ENCODE measurements at regions not wholly inside any gene's neighbourhood (a gene's known extent, or its start where the extent isn't known, plus 50 kb on each side); places are given as distances from the start of the nearest gene placed in this dataset.

DNA sequence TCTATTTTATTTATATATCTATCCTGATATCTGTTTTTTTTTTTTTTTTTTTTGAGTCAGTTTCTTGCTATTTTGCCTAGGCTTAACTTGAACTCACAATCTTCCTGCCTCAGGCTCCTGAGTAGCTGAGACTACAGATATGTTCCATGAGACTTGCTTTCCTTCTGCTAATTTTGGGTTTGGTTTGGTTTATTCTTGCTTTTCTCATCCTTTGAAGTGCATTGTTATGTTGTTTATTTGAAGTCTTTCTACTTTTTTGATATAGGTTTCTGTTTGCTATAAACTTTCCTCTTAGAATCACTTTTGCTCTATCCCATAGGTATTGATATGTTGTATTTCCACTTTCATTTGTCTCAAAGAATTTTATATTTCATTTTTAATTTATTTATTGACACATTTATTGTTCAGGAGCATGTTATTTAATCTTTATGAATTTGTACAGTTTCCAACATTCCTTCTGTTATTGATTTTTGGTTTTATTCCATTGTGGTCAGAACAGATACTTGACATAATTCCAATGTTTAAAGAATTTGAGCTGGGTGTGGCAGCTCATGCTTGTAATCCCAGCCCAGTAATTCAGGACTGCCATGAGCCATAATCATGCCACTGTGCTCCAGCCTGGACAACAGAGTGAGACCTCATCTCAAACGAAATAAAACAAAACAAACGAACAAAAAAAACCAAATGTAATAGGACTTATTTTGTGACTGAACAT is 62.3 kb upstream of the PLSCR4 start:
- DNase-seq: no peak
- no peak overlapping the region for H2BK15ac ChIP-seq (ENCODE audit: low read depth, low read length)
- no peak overlapping the region for H2BK12ac ChIP-seq (ENCODE audit: insufficient read length, low read depth, low read length)
- no CpG with 5 or more reads among the region's 2 CpGs for WGBS (ENCODE audit: extremely low coverage, insufficient read length, low lambda C conversion rate)
- no peak overlapping the region for H3K4me2 ChIP-seq (ENCODE audit: insufficient read depth, insufficient read length, low read length)
- H3K27me3 Mint-ChIP-seq (ENCODE audit: low read depth): no peaks in the 10 kb centered on the region
- H3K4ac ChIP-seq (ENCODE audit: low read depth, low read length): no peak overlapping the region
- H3K56ac ChIP-seq (ENCODE audit: insufficient read length, low read depth, low read length): no peak overlapping the region
- no peak overlapping the region for H2AK5ac ChIP-seq (ENCODE audit: insufficient read length, low read length)
- H3K14ac ChIP-seq (ENCODE audit: insufficient read depth, low read length): no peak overlapping the region
- H4K5ac ChIP-seq (ENCODE audit: insufficient read length, low read depth, low read length): no peak overlapping the region
- H3K36me3 Mint-ChIP-seq (ENCODE audit: insufficient read depth in 1 of 3, low read depth in 3 of 3): peaks cover 0 to 10% (median 7%) of the 10 kb centered on the region in 3 experiments; a peak in 5 of 7 replicates
- peaks cover 0 to 5% of the 10 kb centered on the region in 2 experiments; a peak in 2 of 4 replicates for H3K4me1 Mint-ChIP-seq
- H3K23me2 ChIP-seq (ENCODE audit: insufficient read length, low read depth, low read length, poor library complexity, severe bottlenecking): no peaks in the 10 kb centered on the region
- no peaks in the 10 kb centered on the region for H3K79me2 ChIP-seq (ENCODE audit: insufficient read depth, low read length)
- H3K18ac ChIP-seq (ENCODE audit: insufficient read length, low read depth, low read length): no peak overlapping the region
- H2BK20ac ChIP-seq (ENCODE audit: low read depth, low read length, poor library complexity, severe bottlenecking): no peak overlapping the region
- no peaks in the 10 kb centered on the region for H4K20me1 ChIP-seq (ENCODE audit: control insufficient read depth, insufficient read depth, insufficient read length)
- no peaks in the 10 kb centered on the region for H3K79me1 ChIP-seq (ENCODE audit: insufficient read depth, low read depth, low read length, poor library complexity, severe bottlenecking)
- H4K91ac ChIP-seq (ENCODE audit: insufficient read length, low read depth, low read length): no peak overlapping the region
- no peak overlapping the region for H3K4me3 Mint-ChIP-seq
- peaks cover 0 to 8% of the 10 kb centered on the region in 2 experiments; a peak in 2 of 5 replicates for H3K9me3 Mint-ChIP-seq
- H2BK120ac ChIP-seq (ENCODE audit: low read depth, low read length, poor library complexity, severe bottlenecking): no peak overlapping the region
- no peaks in the 10 kb centered on the region for H3K27me3 ChIP-seq (ENCODE audit: insufficient read depth, low read length)
- no peak overlapping the region for H3K23ac ChIP-seq (ENCODE audit: insufficient read length, low read depth, low read length)
- no peak overlapping the region for H3K9ac ChIP-seq (ENCODE audit: extremely low read depth, insufficient read length, low read length)
- H4K8ac ChIP-seq (replicated peaks; ENCODE audit: insufficient read length, low read depth, low read length): no peak overlapping the region
- H3K27ac ChIP-seq (ENCODE audit: insufficient read length, low read depth, low read length): no peak overlapping the region
- no peaks in the 10 kb centered on the region for H3K9me3 ChIP-seq (ENCODE audit: control insufficient read depth, low read depth, low read length)
- H3K27ac Mint-ChIP-seq: no peak overlapping the region
- H3K4me1 ChIP-seq (ENCODE audit: insufficient read depth, low read length): no peaks in the 10 kb centered on the region
- H3T11ph ChIP-seq (ENCODE audit: low read length): no peak overlapping the region
- no peak overlapping the region for H2AFZ ChIP-seq (ENCODE audit: low read length)
- TF ChIP-seq, protein P1, sequence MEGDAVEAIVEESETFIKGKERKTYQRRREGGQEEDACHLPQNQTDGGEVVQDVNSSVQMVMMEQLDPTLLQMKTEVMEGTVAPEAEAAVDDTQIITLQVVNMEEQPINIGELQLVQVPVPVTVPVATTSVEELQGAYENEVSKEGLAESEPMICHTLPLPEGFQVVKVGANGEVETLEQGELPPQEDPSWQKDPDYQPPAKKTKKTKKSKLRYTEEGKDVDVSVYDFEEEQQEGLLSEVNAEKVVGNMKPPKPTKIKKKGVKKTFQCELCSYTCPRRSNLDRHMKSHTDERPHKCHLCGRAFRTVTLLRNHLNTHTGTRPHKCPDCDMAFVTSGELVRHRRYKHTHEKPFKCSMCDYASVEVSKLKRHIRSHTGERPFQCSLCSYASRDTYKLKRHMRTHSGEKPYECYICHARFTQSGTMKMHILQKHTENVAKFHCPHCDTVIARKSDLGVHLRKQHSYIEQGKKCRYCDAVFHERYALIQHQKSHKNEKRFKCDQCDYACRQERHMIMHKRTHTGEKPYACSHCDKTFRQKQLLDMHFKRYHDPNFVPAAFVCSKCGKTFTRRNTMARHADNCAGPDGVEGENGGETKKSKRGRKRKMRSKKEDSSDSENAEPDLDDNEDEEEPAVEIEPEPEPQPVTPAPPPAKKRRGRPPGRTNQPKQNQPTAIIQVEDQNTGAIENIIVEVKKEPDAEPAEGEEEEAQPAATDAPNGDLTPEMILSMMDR (conservative IDR thresholded peaks at IDR 0.05): no peak
- no peak overlapping the region for H2BK5ac ChIP-seq (ENCODE audit: insufficient read length, low read length)

Measured in H9 (cell line).